PC-9 (cell line): ENCODE measurements at regions not wholly inside any gene's neighbourhood (a gene's known extent, or its start where the extent isn't known, plus 50 kb on each side); places are given as distances from the start of the nearest gene placed in this dataset.

Source experiments
- BruUV-seq: library from RNA; stranded (reverse); fragments of 400-500 nt; replicated peaks from 2 replicates; lab custom pipeline; 2021; lab: Mats Ljungman, UMichigan
- CTCF ChIA-PET: fragments of 300-600 bp; sonication (Branson Sonifier 250); formaldehyde crosslinking; loops from one replicate; lab custom pipeline; 2022; ENCODE audit warnings: antibody characterized with exemption; lab: Charles Lee
- POLR2A ChIA-PET: fragments of 300-600 bp; sonication (Branson Sonifier 250); formaldehyde crosslinking; loops from one replicate; lab custom pipeline; 2022; ENCODE audit warnings: antibody characterized with exemption; ENCODE audit not compliant: unreplicated experiment; lab: Charles Lee
- DNase-seq, 2 experiments: peaks; one replicate each; pipeline versions ENCODE4 v3.0.0 to v3.0.0-alpha.2; 2015 to 2022; ENCODE audit warnings: mixed read lengths in 1 of 2
- H2AFZ ChIP-seq: fragments of 200-600 bp; sonication (generic); 2 replicates; pipeline ENCODE4 v1.8.1; 2017; ENCODE audit warnings: antibody characterized with exemption
- H3F3A ChIP-seq: fragments of 200-600 bp; sonication (generic); 2 replicates; pipeline ENCODE4 v1.8.1; 2017; ENCODE audit warnings: antibody characterized with exemption, mild to moderate bottlenecking, low read depth; ENCODE audit not compliant: insufficient read depth
- H3K27ac ChIP-seq: fragments of 200-600 bp; sonication (generic); 2 replicates; pipeline ENCODE4 v1.6.1; 2016; ENCODE audit warnings: mixed run types
- H3K27me3 ChIP-seq: fragments of 200-600 bp; sonication (generic); 2 replicates; pipeline ENCODE4 v1.6.1; 2016; ENCODE audit warnings: low read depth, mixed run types; ENCODE audit not compliant: insufficient read depth
- H3K36me3 ChIP-seq: fragments of 200-600 bp; sonication (generic); 2 replicates; pipeline ENCODE4 v1.6.1; 2016; ENCODE audit warnings: low read depth, mixed run types
- H3K4me1 ChIP-seq: fragments of 200-600 bp; sonication (generic); replicated peaks from 2 replicates; pipeline ENCODE4 v1.6.1; 2016; ENCODE audit warnings: mixed run types; ENCODE audit not compliant: insufficient read depth
- H3K4me2 ChIP-seq: fragments of 200-600 bp; sonication (generic); 2 replicates; pipeline ENCODE4 v1.6.1; 2017; ENCODE audit warnings: mixed run types
- H3K4me3 ChIP-seq: fragments of 200-600 bp; sonication (generic); 2 replicates; pipeline ENCODE4 v1.6.1; 2016; ENCODE audit warnings: mixed run types
- H3K79me2 ChIP-seq: fragments of 200-600 bp; sonication (generic); 2 replicates; pipeline ENCODE4 v1.6.1; 2017; ENCODE audit warnings: low read depth, mixed run types
- H3K9me2 ChIP-seq: fragments of 200-600 bp; sonication (generic); 2 replicates; pipeline ENCODE4 v1.8.1; 2017; ENCODE audit warnings: mild to moderate bottlenecking; ENCODE audit not compliant: insufficient read depth
- H3K9me3 ChIP-seq: fragments of 200-600 bp; sonication (generic); 2 replicates; pipeline ENCODE4 v1.8.1; 2016; ENCODE audit warnings: low read depth; ENCODE audit not compliant: insufficient read depth
- H4K20me1 ChIP-seq: fragments of 200-600 bp; sonication (generic); 2 replicates; pipeline ENCODE4 v1.8.1; 2017; ENCODE audit not compliant: insufficient read depth
- EZH2 ChIP-seq: fragments of 200-600 bp; sonication (generic); IDR thresholded peaks from 2 replicates; pipeline ENCODE4 v1.8.0; 2017; ENCODE audit warnings: antibody characterized with exemption, low read depth
- intact Hi-C: fragments of 100-400 bp; cut with micrococcal nuclease; formaldehyde crosslinking; loops from one replicate; pipeline ENCODE4 v1.10.0; 2022; ENCODE audit not compliant: unreplicated experiment
- TF ChIP-seq, protein P1 (sequence below): fragments of 200-600 bp; sonication (generic); conservative IDR thresholded peaks from 2 replicates; pipeline ENCODE4 v1.6.1; 2017; ENCODE audit warnings: mixed run types, antibody characterized with exemption, mild to moderate bottlenecking, moderate library complexity

DNA sequence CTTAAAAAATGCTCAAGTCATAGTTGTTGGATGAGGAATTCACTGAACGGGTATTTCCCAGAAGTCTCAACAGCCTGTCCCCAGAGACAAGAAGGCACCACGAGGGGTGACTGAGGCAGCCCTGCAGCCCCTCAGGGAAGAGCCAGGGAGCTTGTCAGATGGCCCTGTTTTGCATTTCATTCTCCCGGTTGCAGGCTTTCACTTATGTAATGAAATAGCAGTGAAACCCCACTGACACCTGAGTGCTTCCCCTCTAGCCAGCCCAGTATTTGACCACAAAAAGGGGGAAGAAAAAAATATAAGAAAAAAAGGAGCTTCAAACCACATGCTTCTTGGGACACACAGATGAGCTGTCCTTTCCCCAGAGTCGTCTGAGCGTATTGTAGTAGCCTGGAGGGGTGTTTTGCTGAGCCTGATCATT lies 75.3 kb upstream of the IL12B start:
- intact Hi-C loops, result no loop called here
- Histone ChIP-seq H3K79me2 (no peaks in the 10 kb centered on the region), H3K9me2 (no peaks in the 10 kb centered on the region), H3F3A (no peaks in the 10 kb centered on the region), H2AFZ (no peak overlapping the region), H4K20me1 (no peaks in the 10 kb centered on the region), H3K4me3 (no peak overlapping the region), H3K4me1 (no peaks in the 10 kb centered on the region), H3K9me3 (no peaks in the 10 kb centered on the region), H3K36me3 (no peaks in the 10 kb centered on the region), H3K27ac (no peak overlapping the region), H3K4me2 (no peak overlapping the region), H3K27me3 (peaks cover 3% of the 10 kb centered on the region; the same call in 1 of the 2 replicates)
- BruUV-seq, result no TSS peak
- POLR2A ChIA-PET, result no interaction called here
- CTCF ChIA-PET, result no interaction called here
- no peak for TF ChIP-seq EZH2
- TF ChIP-seq, protein P1, sequence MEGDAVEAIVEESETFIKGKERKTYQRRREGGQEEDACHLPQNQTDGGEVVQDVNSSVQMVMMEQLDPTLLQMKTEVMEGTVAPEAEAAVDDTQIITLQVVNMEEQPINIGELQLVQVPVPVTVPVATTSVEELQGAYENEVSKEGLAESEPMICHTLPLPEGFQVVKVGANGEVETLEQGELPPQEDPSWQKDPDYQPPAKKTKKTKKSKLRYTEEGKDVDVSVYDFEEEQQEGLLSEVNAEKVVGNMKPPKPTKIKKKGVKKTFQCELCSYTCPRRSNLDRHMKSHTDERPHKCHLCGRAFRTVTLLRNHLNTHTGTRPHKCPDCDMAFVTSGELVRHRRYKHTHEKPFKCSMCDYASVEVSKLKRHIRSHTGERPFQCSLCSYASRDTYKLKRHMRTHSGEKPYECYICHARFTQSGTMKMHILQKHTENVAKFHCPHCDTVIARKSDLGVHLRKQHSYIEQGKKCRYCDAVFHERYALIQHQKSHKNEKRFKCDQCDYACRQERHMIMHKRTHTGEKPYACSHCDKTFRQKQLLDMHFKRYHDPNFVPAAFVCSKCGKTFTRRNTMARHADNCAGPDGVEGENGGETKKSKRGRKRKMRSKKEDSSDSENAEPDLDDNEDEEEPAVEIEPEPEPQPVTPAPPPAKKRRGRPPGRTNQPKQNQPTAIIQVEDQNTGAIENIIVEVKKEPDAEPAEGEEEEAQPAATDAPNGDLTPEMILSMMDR, result no peak
- no peak for DNase-seq

DNA sequence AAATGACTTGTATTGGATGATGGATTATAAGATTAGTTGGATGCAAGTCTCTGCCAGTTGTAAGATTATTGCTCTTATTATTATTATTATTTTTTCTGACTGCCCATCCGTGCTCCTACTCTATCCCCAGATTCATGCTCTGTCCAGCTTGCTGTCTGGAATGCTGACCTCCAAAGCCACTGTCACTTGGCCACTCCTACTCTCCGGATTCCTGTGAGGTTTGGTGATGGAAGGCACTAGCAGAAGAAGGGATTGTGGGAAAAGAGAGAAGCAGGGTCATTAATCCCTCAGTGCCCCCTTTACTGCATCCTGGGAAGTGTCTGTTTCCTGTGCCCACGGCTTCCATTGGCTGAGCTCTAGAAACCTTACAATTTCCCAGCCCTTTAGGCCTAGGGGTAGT lies 76.3 kb upstream of the IL12B start:
- H3K4me2 ChIP-seq, result no peak overlapping the region
- no peak for TF ChIP-seq EZH2
- TF ChIP-seq, protein P1, result no peak
- H3K9me2 ChIP-seq, result no peaks in the 10 kb centered on the region
- H3K9me3 ChIP-seq, result no peaks in the 10 kb centered on the region
- intact Hi-C loops, result no loop called here
- ChIA-PET CTCF (no interaction called here), POLR2A (no interaction called here)
- H3K4me3 ChIP-seq, result no peak overlapping the region
- no peak overlapping the region for H3K27ac ChIP-seq
- no peaks in the 10 kb centered on the region for H3K4me1 ChIP-seq
- no peaks in the 10 kb centered on the region for H3F3A ChIP-seq
- H3K79me2 ChIP-seq, result no peaks in the 10 kb centered on the region
- DNase-seq, result no peak
- peaks cover 3% of the 10 kb centered on the region; the same call in 1 of the 2 replicates for H3K27me3 ChIP-seq
- H3K36me3 ChIP-seq, result no peaks in the 10 kb centered on the region
- H2AFZ ChIP-seq, result no peak overlapping the region
- no TSS peak for BruUV-seq
- H4K20me1 ChIP-seq, result no peaks in the 10 kb centered on the region

DNA sequence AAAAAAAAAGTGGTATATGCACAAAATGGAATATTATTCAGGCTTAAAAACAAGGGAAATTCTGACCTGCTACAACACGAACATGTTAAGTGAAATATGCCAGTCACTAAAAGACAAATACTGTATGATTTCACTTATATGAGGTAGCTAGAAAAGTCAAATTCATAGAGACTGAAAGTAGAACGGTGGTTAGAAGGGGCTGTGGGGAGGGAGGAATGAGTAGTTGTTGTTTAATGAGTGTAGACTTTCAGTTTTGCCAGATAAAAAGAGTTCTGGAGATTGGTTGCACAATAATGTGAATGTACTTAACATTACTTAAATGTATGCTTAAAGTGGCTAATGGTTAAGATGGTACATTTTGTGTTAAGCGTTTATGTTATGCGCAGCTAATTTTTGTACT lies 79.5 kb upstream of the IL12B start:
- ChIA-PET CTCF (no interaction called here), POLR2A (no interaction called here)
- Histone ChIP-seq H3K9me3 (no peaks in the 10 kb centered on the region), H3K27ac (no peak overlapping the region), H3K36me3 (no peaks in the 10 kb centered on the region), H3K4me1 (no peaks in the 10 kb centered on the region), H3K79me2 (no peaks in the 10 kb centered on the region), H3K9me2 (no peaks in the 10 kb centered on the region), H3K4me2 (no peak overlapping the region), H2AFZ (no peak overlapping the region), H3K4me3 (no peak overlapping the region), H3F3A (no peaks in the 10 kb centered on the region), H4K20me1 (no peaks in the 10 kb centered on the region), H3K27me3 (peaks cover 2% of the 10 kb centered on the region; the same call in 1 of the 2 replicates)
- intact Hi-C loops, result no loop called here
- TF ChIP-seq, protein P1, result no peak
- no peak for TF ChIP-seq EZH2
- BruUV-seq, result no TSS peak
- no peak for DNase-seq
